ENCODE measurements at regions not wholly inside any gene's neighbourhood (a gene's known extent, or its start where the extent isn't known, plus 50 kb on each side); places are given as distances from the start of the nearest gene placed in this dataset.

DNA sequence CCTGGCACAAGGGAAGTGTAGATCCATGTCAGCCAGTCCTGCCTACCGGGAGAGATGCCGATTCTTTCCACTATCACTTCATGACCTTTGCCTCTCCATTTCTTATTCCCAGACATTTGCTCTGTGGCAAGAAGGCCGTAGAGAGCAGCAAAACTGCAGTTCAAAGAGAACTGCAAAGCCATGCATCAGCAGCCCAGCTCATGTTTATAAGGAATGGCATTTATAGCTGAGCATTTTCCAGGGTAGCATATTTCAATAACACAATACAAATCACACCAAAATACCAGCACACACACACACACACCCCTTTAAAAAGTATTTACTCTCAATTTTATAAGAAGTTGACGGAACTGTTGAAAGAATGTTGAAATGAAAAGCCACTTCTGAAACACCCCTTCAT lies 126.7 kb upstream of the EGFLAM start:
- Histone ChIP-seq H3K9me3 (ENCODE audit: control insufficient read depth, insufficient read depth, low read depth, low read length) (no peaks in the 10 kb centered on the region), H3K9ac (ENCODE audit: insufficient read depth, low read length) (no peak overlapping the region), H3K4me2 (ENCODE audit: extremely low read depth, insufficient read depth, low read length) (no peak overlapping the region), H3K79me2 (ENCODE audit: control insufficient read depth, insufficient read depth, low read length) (no peaks in the 10 kb centered on the region), H3K27me3 (ENCODE audit: control insufficient read depth, insufficient read depth, low read length) (no peaks in the 10 kb centered on the region), H3K27ac (ENCODE audit: insufficient read depth, low read length) (no peak overlapping the region), H3K4me1 (ENCODE audit: control insufficient read depth, extremely low read depth, insufficient read depth, low read length) (no peaks in the 10 kb centered on the region), H3K36me3 (ENCODE audit: control insufficient read depth, insufficient read depth, low read length) (no peaks in the 10 kb centered on the region), H2AFZ (ENCODE audit: low read length) (no peak overlapping the region), H4K20me1 (ENCODE audit: control insufficient read depth, extremely low read depth, insufficient read depth, low read length) (no peaks in the 10 kb centered on the region), H3K4me3 (replicated peaks in 1 of 4; ENCODE audit: control extremely low read depth in 1 of 4, insufficient read depth in 1 of 4, low read depth in 3 of 4, low read length in 4 of 4) (no peak overlapping the region)
- no peak for DNase-seq (ENCODE audit: low read depth in 2 of 2)
- TF ChIP-seq, protein P1, sequence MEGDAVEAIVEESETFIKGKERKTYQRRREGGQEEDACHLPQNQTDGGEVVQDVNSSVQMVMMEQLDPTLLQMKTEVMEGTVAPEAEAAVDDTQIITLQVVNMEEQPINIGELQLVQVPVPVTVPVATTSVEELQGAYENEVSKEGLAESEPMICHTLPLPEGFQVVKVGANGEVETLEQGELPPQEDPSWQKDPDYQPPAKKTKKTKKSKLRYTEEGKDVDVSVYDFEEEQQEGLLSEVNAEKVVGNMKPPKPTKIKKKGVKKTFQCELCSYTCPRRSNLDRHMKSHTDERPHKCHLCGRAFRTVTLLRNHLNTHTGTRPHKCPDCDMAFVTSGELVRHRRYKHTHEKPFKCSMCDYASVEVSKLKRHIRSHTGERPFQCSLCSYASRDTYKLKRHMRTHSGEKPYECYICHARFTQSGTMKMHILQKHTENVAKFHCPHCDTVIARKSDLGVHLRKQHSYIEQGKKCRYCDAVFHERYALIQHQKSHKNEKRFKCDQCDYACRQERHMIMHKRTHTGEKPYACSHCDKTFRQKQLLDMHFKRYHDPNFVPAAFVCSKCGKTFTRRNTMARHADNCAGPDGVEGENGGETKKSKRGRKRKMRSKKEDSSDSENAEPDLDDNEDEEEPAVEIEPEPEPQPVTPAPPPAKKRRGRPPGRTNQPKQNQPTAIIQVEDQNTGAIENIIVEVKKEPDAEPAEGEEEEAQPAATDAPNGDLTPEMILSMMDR (conservative IDR thresholded peaks at IDR 0.05 in 1 of 2, IDR thresholded peaks at IDR 0.05 in 1 of 2; ENCODE audit: low read depth in 1 of 2, low read length in 2 of 2) = no peak
- no peak for TF ChIP-seq EZH2 (IDR thresholded peaks at IDR 0.05; ENCODE audit: low read length, missing control alignments)

DNA sequence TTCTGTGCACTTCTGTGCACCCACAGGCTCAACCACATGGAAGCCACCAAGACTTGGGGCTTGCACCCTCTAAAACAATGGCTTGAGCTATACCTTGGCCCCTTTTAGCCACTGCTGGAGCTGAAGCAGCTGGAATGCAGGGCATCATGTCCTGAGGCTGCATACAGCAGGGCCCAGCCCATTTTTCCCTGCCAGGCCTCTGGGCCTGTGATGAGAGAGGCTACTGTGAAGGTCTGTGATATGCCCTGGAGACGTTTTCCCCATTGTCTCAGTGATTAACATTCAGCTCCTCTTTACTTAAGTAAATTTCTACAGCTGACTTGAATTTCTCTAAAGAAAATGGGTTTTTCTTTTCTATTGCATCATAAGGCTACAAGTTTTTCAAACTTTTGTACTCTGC lies 134.0 kb upstream of the EGFLAM start:
- no peak for DNase-seq (ENCODE audit: low read depth in 2 of 2)
- Histone ChIP-seq H4K20me1 (ENCODE audit: control insufficient read depth, extremely low read depth, insufficient read depth, low read length) (no peaks in the 10 kb centered on the region), H3K27ac (ENCODE audit: insufficient read depth, low read length) (no peak overlapping the region), H3K36me3 (ENCODE audit: control insufficient read depth, insufficient read depth, low read length) (no peaks in the 10 kb centered on the region), H3K27me3 (ENCODE audit: control insufficient read depth, insufficient read depth, low read length) (no peaks in the 10 kb centered on the region), H3K4me1 (ENCODE audit: control insufficient read depth, extremely low read depth, insufficient read depth, low read length) (no peaks in the 10 kb centered on the region), H3K9me3 (ENCODE audit: control insufficient read depth, insufficient read depth, low read depth, low read length) (no peaks in the 10 kb centered on the region), H3K9ac (ENCODE audit: insufficient read depth, low read length) (no peak overlapping the region), H2AFZ (ENCODE audit: low read length) (no peak overlapping the region), H3K4me3 (replicated peaks in 1 of 4; ENCODE audit: control extremely low read depth in 1 of 4, insufficient read depth in 1 of 4, low read depth in 3 of 4, low read length in 4 of 4) (no peak overlapping the region), H3K79me2 (ENCODE audit: control insufficient read depth, insufficient read depth, low read length) (no peaks in the 10 kb centered on the region), H3K4me2 (ENCODE audit: extremely low read depth, insufficient read depth, low read length) (no peak overlapping the region)
- TF ChIP-seq, protein P1 (conservative IDR thresholded peaks at IDR 0.05 in 1 of 2, IDR thresholded peaks at IDR 0.05 in 1 of 2; ENCODE audit: low read depth in 1 of 2, low read length in 2 of 2) = no peak
- no peak for TF ChIP-seq EZH2 (IDR thresholded peaks at IDR 0.05; ENCODE audit: low read length, missing control alignments)

DNA sequence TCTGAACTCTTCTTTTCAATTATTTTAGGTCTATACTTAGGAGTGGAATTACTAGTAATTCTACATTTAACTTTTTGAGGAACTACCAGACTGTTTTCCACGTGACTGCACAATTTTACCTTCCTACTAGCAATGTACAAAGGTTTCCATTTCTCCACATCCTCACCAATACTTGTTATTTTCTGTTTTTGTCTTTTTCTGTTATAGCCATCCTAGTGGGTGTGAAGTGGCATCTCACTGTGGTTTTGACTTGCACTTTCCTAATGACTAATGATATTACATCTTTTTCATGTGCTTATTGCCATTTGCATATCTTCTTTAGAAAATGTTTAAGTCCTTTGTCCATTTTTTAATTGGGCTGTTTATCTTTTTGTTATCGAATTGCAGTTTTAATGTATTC lies 136.9 kb upstream of the EGFLAM start:
- DNase-seq (ENCODE audit: low read depth in 2 of 2) = no peak
- no peaks in the 10 kb centered on the region for H3K79me2 ChIP-seq (ENCODE audit: control insufficient read depth, insufficient read depth, low read length)
- TF ChIP-seq, protein P1 (conservative IDR thresholded peaks at IDR 0.05 in 1 of 2, IDR thresholded peaks at IDR 0.05 in 1 of 2; ENCODE audit: low read depth in 1 of 2, low read length in 2 of 2) = no peak
- TF ChIP-seq EZH2 (IDR thresholded peaks at IDR 0.05; ENCODE audit: low read length, missing control alignments) = no peak
- H3K9me3 ChIP-seq (ENCODE audit: control insufficient read depth, insufficient read depth, low read depth, low read length) = no peaks in the 10 kb centered on the region
- H3K27ac ChIP-seq (ENCODE audit: insufficient read depth, low read length) = no peak overlapping the region
- no peak overlapping the region for H2AFZ ChIP-seq (ENCODE audit: low read length)
- no peak overlapping the region for H3K4me3 ChIP-seq (replicated peaks in 1 of 4; ENCODE audit: control extremely low read depth in 1 of 4, insufficient read depth in 1 of 4, low read depth in 3 of 4, low read length in 4 of 4)
- no peaks in the 10 kb centered on the region for H3K27me3 ChIP-seq (ENCODE audit: control insufficient read depth, insufficient read depth, low read length)
- H3K4me1 ChIP-seq (ENCODE audit: control insufficient read depth, extremely low read depth, insufficient read depth, low read length) = no peaks in the 10 kb centered on the region
- no peak overlapping the region for H3K9ac ChIP-seq (ENCODE audit: insufficient read depth, low read length)
- H3K4me2 ChIP-seq (ENCODE audit: extremely low read depth, insufficient read depth, low read length) = no peak overlapping the region
- no peaks in the 10 kb centered on the region for H4K20me1 ChIP-seq (ENCODE audit: control insufficient read depth, extremely low read depth, insufficient read depth, low read length)
- H3K36me3 ChIP-seq (ENCODE audit: control insufficient read depth, insufficient read depth, low read length) = no peaks in the 10 kb centered on the region
